GM19351 (cell line): ENCODE measurements at regions not wholly inside any gene's neighbourhood (a gene's known extent, or its start where the extent isn't known, plus 50 kb on each side); places are given as distances from the start of the nearest gene placed in this dataset.

Experiments used
- ATAC-seq: cut with Tn5 transposase; IDR thresholded peaks from one replicate; pipeline ENCODE4 v1.9.1; 2021; ENCODE audit warnings: mild to moderate bottlenecking, moderate library complexity; ENCODE audit not compliant: unreplicated experiment

DNA sequence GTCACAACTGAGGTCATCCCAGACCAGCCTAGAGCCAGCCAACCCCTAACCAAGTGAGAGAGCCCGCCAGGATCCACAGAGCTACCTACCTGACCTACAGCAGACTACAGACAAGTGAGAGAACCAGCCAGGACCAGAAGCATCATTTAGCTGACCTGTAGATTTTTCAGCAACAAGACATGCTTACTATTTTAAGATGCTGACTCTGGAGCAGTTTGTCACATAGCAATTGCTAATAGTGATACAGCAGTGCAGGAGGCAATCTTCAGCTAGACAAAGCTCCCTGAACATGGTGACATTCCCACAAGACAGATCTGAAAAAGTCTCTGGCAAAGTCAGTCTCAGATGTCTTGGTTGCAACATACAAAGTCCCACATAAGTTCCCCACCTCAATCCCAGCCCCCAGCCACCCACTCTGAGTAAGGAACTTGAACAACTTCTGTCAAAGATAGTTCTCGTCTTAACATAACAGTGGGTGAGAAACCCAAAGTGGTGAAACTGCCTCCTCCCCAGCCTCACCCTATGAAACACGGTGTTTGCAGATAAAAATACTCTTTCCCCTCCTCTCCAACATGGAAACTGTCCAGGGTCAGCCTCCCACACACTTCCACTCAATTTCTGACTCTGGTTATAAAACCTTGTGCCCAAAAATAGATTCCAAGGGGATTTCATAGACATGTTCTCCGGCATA, 120.3 kb upstream of the SLC6A11 start:
- no peak for ATAC-seq

DNA sequence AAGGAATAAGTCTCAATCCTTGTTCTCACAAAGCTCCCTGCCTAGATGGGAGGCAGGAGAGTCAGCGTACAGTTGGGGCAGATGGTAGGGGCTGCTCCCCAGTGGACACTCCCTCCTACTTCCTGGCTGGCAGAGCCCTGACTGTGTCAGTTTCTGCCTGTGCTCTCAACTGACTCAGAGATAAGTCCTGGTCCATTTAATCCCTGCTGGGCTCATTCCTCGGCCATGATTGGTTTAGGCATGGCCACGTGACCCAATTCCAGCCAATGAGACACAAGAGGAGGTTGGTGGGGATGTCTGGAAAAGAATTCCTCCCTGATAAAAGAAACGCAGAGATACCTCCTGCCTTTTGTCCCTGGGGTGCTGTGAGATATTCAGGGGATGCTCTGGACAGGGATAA, 118.1 kb upstream of the SLC6A11 start:
- ATAC-seq, result no peak

DNA sequence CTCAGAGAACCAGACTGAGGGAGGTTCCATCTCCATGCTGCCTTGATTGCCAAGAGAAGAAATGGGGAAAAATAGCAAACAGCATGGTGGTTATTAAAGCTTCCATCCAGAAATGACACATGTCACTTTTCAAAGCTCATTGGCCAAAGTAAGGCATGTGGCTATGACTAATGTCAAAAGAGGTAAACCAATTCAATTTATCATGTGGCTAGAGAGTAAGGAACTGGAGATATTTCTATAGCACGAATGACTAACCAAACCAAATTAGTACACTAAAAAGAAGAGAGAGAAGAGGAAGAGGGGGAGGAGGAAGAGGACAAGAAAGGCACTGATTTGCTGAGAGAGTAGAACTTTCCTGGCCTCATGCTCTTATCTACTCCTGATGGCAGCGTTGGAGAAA, 115.2 kb upstream of the SLC6A11 start:
- ATAC-seq, result no peak

DNA sequence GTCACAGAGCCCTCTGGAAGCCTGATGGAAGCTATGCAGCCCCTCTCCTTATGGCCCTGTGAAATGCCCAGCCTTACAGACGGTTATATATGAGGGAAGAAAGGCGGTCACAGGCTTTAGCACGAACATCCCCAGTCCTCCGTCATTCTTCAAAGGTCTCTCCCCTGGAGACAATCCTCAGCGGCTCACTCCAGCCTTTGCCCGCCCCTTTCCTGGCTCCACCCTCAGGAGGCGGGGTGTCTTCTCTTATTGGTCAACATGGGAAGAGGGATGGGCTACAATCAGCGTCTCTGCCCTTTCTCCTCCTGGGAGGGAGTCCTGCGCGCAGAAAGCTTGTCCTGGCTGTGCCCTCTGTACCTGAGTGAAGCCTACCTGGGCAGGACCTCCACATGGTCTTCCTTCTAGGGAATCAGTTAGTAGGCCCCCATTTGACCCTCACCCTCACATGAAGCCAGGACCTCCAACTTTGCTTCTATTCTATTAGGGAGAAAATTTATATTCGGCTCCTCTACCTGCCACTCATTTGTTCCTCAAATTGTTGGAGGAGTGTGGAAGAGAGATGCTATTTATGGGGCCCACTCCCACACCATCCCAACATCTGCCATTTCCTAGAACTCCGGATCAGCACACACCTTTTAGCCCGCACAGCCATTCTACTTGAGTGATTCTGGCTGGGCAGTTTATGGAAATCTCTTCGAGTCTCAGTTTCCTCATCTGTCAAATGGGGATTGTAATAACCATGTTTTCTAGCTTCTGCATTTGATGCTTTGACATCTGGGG, 112.9 kb upstream of the SLC6A11 start:
- ATAC-seq, result no peak

DNA sequence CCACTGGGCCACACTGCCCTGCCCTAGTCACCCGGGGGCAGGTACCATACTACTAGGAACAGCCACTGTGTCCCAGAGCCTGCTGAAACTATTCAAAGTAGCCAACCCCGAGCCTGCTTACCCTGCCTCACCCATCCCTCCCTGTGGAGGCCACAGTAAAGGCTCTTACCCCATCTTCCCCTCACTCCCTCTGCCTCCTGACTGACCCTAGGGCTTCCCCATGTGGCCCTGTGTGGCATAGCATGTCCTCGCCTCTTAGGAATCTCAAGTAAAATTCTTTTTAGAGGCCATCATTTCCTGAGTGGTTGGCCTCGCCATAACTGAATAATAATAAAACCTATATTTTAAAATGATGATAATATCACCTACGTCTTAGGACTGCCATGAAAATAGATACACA, 112.2 kb upstream of the SLC6A11 start:
- ATAC-seq, result no peak

DNA sequence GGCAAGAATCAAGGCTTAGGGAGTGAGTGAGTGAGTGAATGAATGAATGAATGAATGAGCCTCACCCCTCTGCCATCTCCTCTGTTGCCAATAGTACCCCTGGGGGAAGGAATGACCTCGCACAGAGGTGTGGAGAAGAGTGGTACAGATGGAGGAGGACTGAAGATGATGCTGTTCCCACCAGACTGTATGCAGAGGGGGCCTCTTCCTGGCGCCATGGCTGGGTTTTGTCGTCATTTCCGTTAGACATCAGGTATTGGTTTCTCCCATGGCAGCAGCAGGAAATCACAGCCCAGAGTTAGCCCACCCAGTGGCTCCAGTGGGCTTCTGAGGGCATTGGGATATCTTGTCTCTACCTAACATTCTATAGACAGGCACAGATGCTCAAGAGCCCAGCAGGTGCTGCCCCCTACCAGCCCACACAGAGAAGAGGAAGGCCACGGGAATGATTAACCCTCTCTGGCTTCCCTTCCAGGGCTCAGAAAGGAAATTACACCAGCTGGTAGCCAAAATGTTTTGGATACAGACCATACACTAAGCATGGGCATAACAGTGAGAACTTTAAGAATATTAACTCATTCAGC, 109.8 kb upstream of the SLC6A11 start:
- ATAC-seq, result no peak

DNA sequence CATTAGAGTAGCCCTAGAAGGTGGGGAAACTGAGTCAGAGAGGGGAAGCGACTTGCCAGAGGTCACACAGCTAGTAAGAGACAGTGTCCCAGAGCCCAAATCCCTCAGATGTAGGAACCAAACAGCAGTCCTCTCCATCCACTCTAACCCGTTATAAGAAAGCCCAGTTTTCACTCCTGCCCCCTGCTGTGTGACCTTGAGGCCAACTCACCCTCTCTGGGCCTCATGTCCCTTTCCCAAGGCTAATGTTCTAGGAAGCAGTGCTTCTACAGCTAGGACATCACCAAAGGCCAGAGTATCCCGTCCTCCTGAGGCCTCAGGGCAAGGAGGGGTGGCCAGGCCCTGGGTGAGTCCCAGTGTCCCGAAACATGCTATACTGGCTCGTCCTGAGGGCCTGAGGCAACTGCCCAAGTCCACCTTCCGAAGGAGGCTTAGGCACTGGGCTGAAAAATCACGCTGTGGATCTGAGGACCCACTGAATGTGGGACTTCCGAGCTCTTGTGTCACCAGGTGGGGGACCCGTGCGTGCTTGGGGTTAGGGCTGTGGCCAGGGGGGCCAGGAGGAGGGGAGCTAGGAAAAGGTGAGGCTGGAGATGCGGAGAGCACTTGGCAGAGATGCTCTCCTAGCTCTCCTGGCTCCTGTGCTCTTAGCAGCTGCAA, 109.2 kb upstream of the SLC6A11 start:
- ATAC-seq, result no peak

DNA sequence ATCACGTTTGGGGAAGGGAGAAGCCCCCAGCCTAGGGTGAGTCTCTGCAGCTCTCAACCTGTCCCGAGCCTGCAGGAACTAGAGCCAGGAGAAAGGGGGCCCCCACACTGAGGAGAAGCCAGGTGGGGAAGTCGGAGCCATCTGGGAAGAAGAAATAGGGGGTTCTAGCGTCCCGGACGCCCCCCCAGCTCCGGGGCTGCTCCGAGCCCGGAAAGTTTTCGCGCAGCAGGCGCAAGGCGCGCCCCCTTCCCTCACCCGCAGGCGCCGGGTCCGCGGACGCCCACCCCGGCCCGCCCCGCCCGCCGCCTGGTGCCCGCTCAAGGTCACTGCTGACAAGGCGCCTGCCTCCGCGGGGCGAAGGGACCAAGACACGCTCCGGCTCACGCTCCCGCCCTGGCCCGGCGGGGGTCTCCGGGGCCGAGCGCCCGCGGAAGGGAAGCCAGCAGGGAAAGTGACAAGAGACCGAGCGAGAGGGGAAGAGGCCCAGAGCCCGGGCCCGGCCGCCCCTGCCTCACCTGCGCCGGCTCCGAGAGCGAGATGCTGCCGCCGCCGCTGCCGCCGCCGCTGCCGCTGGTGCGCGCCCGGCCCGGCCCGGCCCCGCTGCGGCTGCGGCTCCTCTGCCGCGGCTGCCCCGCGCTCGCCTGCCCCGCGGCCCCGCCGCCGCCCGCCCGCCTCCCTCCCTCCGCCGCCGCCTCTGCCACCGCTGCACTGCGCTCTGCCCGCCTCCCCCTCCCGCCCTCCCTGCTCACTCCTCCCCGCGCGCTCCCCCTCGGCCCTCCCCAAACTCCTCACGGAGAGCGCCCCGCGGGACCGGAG, 108.4 kb upstream of the SLC6A11 start:
- no peak for ATAC-seq

DNA sequence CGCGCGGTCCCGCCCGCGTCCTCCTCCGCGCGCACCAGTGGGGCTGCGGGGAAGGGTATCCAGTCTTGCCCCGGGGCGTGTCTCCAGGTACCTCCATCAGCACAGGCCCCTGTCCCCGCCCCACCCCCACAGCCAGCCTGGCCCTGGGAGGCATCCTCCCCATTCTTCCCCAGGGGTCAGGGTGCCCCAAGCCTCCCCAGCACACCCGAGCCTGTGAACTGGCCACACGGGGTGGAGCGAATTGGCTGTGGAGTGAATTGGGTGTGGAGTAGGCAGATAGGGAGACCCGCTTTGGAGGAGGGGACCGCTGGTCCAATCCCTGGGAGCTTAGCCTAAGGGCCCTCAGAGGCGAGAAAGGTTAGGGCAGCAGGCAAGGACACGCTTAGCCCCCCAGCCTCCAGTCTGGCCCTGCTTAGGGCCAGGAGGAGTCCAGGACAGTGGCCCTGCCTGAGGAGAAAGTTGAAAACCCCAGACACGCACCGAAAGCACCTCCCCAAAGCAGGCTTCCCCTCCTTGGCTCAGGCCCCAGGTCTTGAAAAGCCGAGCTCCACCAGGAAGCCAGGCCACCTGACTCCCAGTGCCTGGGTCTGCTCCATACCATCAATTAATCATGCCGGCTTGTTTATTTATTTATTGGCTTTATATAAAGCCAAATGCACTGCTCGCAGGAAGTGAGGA, 107.7 kb upstream of the SLC6A11 start:
- ATAC-seq, result no peak

DNA sequence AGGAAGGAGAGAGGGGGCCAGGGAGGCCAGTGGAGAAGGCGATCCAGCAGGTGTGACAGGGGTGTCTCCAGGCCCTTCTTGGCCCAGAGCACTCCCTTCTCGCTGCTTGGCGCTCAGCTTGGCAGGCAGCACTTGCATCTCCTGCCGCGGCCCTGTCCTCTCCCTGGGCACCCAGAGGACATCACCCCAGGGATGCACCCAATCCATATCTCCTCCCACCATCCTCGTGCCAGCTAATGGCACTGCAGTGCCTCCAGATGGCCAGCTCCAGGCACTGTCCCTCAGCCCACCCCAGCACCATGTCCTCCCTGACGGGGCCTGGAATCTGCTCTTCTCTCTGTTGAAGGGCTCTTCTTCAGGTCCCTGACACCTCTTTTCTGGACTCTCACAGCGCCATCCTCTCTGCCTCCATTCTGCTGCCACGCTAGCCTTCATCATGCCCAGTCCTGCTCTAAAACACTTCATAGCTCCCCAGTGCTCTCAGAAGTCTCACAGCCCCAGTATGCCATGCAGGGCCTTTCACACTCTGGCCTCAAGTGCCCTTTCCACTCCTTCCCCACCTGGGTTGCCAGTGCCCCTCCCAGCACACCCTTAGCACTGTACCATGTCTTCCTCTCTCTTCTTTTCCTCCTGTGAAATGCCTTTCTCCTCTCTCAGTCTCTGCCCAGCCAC, 106.8 kb upstream of the SLC6A11 start:
- ATAC-seq, result no peak

DNA sequence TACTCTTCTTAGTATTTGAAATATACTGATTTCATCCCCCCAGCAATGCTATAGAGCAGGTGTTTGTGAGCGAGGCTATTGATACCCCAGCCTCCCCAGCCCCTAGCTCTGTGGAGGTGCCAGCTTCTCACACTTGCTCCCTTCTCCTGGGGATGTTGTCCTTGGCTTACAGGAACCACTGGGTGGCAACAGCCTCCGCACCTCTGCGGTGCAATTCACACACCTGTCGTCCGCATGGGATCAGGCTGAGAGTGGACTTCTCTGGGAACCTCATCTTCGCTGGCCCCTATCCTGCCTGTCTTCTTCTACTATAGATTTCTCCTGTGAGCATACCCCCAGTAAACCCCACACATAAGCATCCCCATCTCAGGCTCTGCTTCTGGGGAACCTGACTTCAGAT, 103.9 kb upstream of the SLC6A11 start:
- no peak for ATAC-seq

DNA sequence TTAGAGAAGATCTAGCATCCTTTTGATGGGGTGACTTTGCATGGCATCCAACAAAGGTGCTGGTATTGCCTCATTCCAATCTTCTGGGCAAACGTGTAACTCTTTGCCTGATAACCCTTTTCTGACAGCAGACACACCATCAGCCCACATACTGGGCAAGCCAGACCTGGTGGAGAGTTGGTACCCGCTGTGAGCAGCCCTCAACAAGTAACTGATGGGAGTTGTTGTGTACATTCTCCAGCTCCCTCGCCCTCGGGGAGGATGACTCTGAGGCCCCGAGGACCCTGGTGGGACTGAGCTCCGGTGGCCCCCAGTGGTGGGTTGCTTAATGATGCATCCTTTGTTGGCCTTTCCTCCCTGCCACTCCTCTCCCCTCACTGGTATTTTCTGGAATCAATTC, 102.4 kb upstream of the SLC6A11 start:
- no peak for ATAC-seq

DNA sequence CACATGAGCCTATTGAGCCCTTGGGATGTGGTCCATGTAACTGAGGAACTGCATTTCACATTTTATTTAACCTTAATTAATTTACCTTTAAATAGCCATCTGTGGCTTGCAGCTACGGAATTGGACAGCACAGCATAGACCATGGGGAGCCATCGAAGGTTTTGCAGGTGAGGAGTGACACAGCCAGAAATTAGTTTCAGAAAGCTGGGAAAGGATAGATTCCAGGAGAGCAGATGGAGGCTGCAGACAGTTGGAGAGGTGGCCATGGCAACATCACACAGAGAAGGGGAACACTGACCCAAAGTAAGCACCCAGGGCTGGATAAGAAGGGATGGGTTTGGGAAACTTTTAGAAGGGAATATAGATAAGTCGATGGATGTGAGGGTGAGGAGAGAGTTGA, 100.1 kb upstream of the SLC6A11 start:
- no peak for ATAC-seq

DNA sequence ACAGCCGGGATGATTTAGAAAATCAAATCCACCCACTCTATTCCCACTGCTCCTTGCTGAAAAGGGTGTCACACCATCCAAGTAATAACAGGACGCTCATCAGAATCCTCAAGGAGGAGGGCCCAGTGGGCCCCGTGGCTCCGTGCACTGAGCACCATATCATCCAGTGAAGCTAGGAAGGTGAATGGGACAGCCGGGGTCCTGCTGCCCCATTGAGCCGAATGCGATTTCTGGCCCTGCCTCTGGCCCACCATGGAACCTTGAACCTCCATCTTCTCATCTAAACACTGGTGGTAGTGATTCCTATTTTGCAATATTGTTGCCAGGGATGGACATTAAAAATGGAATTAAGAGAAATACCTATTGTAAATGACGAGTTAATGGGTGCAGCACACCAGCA, 99.1 kb upstream of the SLC6A11 start:
- ATAC-seq, result no peak

DNA sequence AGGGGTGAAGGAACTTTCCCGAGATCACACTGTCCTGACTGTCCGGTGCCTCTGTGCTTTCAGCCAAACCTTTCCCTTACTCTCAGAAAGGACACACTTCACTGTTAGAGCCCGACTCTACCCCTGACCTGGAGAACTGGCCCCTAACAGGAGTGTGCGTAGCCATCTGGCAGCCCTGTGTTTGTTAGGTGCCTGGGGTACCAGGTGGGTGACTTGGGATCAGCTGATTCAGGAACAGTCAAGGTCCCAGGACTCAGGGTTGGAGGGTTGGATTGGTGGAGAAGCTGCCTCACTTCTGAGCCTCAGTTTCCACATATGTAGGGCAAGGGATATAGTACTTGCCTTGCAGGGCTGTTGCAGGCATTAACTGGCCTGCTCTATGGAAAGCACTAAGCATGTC, 98.3 kb upstream of the SLC6A11 start:
- ATAC-seq, result no peak

DNA sequence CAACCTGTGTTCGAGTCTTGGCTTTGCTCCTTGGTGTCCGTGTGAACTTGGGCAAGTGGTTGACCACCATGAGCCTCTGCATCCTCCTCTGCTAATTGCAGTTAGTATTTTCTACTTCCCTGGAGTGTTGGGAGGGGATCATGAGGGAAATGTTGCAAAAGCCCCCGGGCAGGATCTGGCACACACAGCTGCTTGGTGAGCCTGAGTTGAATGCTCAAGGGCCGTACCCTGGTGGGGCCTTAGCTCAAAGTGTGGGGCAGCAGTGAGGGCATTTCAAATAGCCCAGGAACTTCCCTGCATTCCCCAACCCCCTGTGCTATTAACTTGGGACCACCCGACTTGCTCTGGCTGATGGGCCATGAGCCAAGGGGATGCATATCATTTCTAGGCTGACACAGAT, 94.9 kb upstream of the SLC6A11 start:
- ATAC-seq, result no peak

DNA sequence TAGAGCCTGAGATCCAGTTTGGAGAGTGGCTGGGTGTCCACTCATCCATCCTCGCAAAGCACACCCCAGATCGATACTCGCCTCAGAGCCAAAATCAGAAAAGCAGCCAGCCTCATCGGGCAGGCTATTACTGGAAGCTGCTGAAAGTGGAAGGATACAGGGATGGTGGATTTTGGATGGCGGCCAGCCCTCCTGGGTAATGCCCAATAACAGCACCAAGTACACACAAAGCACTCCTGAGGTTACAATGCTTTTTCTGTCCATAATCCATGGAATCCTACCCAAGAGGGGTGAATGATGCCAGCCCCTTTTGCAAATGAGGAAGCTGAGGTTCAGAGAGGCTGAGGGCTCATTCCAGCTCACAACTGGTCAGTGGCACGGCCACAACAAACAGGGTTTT, 93.1 kb upstream of the SLC6A11 start:
- ATAC-seq, result no peak

DNA sequence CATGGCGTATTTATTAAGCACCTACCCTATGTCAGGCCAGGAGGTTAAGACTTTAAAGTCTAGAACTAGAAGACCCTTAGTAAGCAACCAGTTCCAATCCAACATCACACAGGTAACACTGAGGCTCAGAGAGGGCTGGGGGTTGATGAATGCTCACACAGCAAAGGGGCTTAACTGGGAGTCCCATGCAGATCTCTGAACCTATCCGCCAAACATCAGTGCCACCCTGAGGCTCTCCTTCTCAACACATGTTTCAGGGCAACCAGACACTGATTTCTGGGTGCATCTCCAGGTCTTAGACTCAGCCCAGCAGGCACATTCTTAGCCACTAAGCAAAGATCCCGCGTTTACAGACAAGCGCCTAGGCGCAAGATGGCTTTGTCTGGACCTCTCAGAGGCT, 92.0 kb upstream of the SLC6A11 start:
- no peak for ATAC-seq

DNA sequence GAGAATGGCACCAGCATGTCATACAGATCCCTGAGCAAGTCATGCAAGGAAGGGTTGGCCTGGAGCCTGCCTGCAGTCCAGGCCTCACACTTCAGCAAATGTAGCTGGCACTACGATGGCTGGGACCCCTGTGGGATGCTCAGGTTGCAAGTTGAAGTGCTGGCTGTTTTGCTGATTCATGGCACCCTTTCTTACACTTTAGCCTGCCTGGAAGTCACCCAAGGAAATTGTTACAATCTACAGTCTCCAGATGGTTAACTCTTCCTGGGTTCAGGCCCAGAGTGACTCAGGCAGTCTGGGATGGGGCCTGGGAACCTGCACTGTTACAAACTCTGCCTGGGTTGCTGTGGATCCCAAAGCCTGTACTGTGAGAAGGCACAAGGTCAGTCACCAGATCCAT, 91.0 kb upstream of the SLC6A11 start:
- no peak for ATAC-seq

DNA sequence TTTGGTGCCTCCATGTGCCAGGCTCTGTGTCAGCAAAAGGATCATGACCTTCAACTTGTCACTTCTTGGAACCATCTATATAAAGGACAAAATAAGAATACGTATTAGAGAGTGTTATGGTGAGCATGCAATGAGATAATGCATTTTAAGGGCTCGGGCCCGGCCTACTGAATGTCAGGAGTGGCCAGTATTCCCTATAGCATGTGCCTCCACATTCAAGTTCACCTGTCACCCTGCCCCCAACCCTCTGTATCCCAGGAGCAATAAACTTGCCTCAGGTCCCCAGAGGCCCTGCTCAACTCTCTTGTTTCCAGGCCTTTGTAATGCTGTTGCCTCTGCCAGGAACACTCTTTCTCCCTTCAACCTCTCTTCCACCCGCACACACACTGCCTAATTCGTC, 90.2 kb upstream of the SLC6A11 start:
- ATAC-seq, result no peak
